Hepatocyte (in vitro differentiated cells): ENCODE measurements at regions not wholly inside any gene's neighbourhood (a gene's known extent, or its start where the extent isn't known, plus 50 kb on each side); places are given as distances from the start of the nearest gene placed in this dataset.

ENCODE experiments used
- CTCF ChIP-seq: fragments of 200-600 bp; sonication (generic); IDR thresholded peaks from 2 replicates; pipeline ENCODE4 v1.5.1; 2016; ENCODE audit warnings: antibody characterized with exemption, mild to moderate bottlenecking; ENCODE audit not compliant: poor library complexity
- EZH2 ChIP-seq: fragments of 200-600 bp; sonication (generic); IDR thresholded peaks from 2 replicates; pipeline ENCODE4 v1.6.1; 2016; ENCODE audit warnings: antibody characterized with exemption, mild to moderate bottlenecking, borderline replicate concordance
- EZH2phosphoT487 ChIP-seq: fragments of 200-600 bp; sonication (generic); IDR thresholded peaks from one replicate; pipeline ENCODE4 v1.6.1; 2018; ENCODE audit warnings: antibody characterized with exemption, mild to moderate bottlenecking, low read depth, moderate library complexity; ENCODE audit not compliant: unreplicated experiment, severe bottlenecking

DNA sequence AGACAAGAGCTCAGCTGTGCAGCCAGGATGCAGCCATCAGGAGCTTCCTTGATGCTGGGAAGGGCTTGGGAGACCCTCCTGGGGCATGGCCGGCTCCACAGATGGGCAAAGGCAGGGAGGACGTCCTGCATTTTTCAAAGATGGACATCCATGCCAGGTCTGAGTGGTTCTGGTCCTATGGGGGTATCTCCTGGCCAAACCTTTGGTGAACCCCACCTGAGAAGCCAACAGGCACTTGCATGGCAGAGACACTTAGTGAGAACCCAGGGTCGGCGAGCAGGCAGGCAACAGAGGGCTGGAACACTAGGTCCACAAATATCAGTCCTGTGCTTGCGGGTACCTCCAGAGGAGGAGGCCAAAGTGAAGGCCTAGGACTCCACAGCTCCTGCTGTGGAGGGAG, 70.0 kb downstream of the KCTD15 start:
- TF ChIP-seq CTCF (no peak), EZH2 (no peak), EZH2phosphoT487 (no peak)
